Trophoblast cell (in vitro differentiated cells and primary cell): ENCODE measurements at regions not wholly inside any gene's neighbourhood (a gene's known extent, or its start where the extent isn't known, plus 50 kb on each side); places are given as distances from the start of the nearest gene placed in this dataset.
"Not testable (repeated sequence)": the region's sequence is repeated elsewhere in the genome, so short reads cannot be mapped to it uniquely, and the experiment has no call there.

Experiments
- DNase-seq, 2 donors: peaks; one replicate each; pipeline ENCODE4 v3.0.0-alpha.2; 2016
- H2AFZ ChIP-seq: 2 replicates; pipeline ENCODE4 v1.6.1; 2013; ENCODE audit warnings: low read length, moderate library complexity, mild to moderate bottlenecking; ENCODE audit not compliant: insufficient read depth, poor library complexity
- H2AK5ac ChIP-seq: 2 replicates; pipeline ENCODE4 v1.6.1; 2013; ENCODE audit warnings: mild to moderate bottlenecking, low read length
- H2BK120ac ChIP-seq: 2 replicates; pipeline ENCODE4 v1.6.1; 2013; ENCODE audit warnings: low read length, mild to moderate bottlenecking, moderate library complexity; ENCODE audit not compliant: insufficient read depth, poor library complexity
- H2BK12ac ChIP-seq: 2 replicates; pipeline ENCODE4 v1.6.1; 2013; ENCODE audit warnings: mild to moderate bottlenecking, low read length, moderate library complexity
- H2BK5ac ChIP-seq: 2 replicates; pipeline ENCODE4 v1.6.1; 2013; ENCODE audit warnings: low read length, low read depth, moderate library complexity, mild to moderate bottlenecking; ENCODE audit not compliant: poor library complexity
- H3K14ac ChIP-seq: 2 replicates; pipeline ENCODE4 v1.6.1; 2013; ENCODE audit warnings: mild to moderate bottlenecking, low read length
- H3K18ac ChIP-seq: 2 replicates; pipeline ENCODE4 v1.6.1; 2013; ENCODE audit warnings: mild to moderate bottlenecking, low read length
- H3K23ac ChIP-seq: 2 replicates; pipeline ENCODE4 v1.6.1; 2013; ENCODE audit warnings: low read length
- H3K27ac ChIP-seq: 2 replicates; pipeline ENCODE4 v1.5.1; 2013; ENCODE audit warnings: low read depth, mild to moderate bottlenecking, inconsistent platforms, low read length, moderate library complexity
- H3K27me3 ChIP-seq: 2 replicates; pipeline ENCODE4 v1.6.1; 2013; ENCODE audit warnings: inconsistent platforms, mild to moderate bottlenecking, low read length, moderate library complexity; ENCODE audit not compliant: insufficient read depth
- H3K36me3 ChIP-seq, 2 experiments: 1 replicate in 1 of 2; 2 replicates in 1 of 2; pipeline ENCODE4 v1.6.1; 2013; ENCODE audit warnings: low read length in 2 of 2, mild to moderate bottlenecking in 2 of 2, moderate library complexity in 1 of 2; ENCODE audit not compliant: insufficient read depth in 2 of 2, control insufficient read depth in 1 of 2
- H3K4ac ChIP-seq: 2 replicates; pipeline ENCODE4 v1.6.1; 2013; ENCODE audit warnings: low read depth, mild to moderate bottlenecking, low read length, moderate library complexity
- H3K4me1 ChIP-seq, 2 experiments: 1 replicate in 1 of 2; 2 replicates in 1 of 2; pipeline ENCODE4 v1.6.1; 2013; ENCODE audit warnings: low read length in 2 of 2, mild to moderate bottlenecking in 2 of 2, moderate library complexity in 1 of 2; ENCODE audit not compliant: insufficient read depth in 2 of 2, control insufficient read depth in 1 of 2
- H3K4me2 ChIP-seq: 2 replicates; pipeline ENCODE4 v1.6.1; 2013; ENCODE audit warnings: inconsistent platforms, mild to moderate bottlenecking, low read length, moderate library complexity
- H3K4me3 ChIP-seq: 2 replicates; pipeline ENCODE4 v1.5.1; 2013; ENCODE audit warnings: mild to moderate bottlenecking, low read depth, low read length, inconsistent platforms
- H3K79me1 ChIP-seq: one replicate; pipeline ENCODE4 v1.6.1; 2013; ENCODE audit warnings: low read length
- H3K79me2 ChIP-seq: 2 replicates; pipeline ENCODE4 v1.6.1; 2013; ENCODE audit warnings: low read length, mild to moderate bottlenecking; ENCODE audit not compliant: control insufficient read depth, insufficient read depth, poor library complexity
- H3K9ac ChIP-seq: 2 replicates; pipeline ENCODE4 v1.6.1; 2013; ENCODE audit warnings: mild to moderate bottlenecking, low read length
- H3K9me3 ChIP-seq: 2 replicates; pipeline ENCODE4 v1.6.1; 2013; ENCODE audit warnings: low read depth, mild to moderate bottlenecking, control low read depth, inconsistent platforms, low read length; ENCODE audit not compliant: insufficient read depth
- H4K12ac ChIP-seq: 2 replicates; pipeline ENCODE4 v1.6.1; 2013; ENCODE audit warnings: low read depth, mild to moderate bottlenecking, low read length, moderate library complexity
- H4K8ac ChIP-seq: 2 replicates; pipeline ENCODE4 v1.6.1; 2013; ENCODE audit warnings: low read depth, mild to moderate bottlenecking, low read length, moderate library complexity
- H4K91ac ChIP-seq: one replicate; pipeline ENCODE4 v1.6.1; 2013; ENCODE audit warnings: low read depth, mild to moderate bottlenecking, low read length, moderate library complexity
- WGBS: extraction: QIAGEN DNeasy Blood & Tissue Kit; methylation state at CpG from one replicate; pipeline ENCODE4 v1.1.7; 2013; ENCODE audit warnings: missing lambda C conversion rate; ENCODE audit not compliant: insufficient read length, insufficient coverage; ENCODE audit errors: extremely low coverage; 5-methylcytosine and 5-hydroxymethylcytosine counted together

GRCh38 chr2:176578292-176578691 is 309.1 kb downstream of the MTX2 start:
- DNase-seq, H3K4me2 ChIP-seq, H3K9me3 ChIP-seq, H2BK120ac ChIP-seq, H2AFZ ChIP-seq, H4K8ac ChIP-seq, H2AK5ac ChIP-seq, H3K4me3 ChIP-seq, H4K91ac ChIP-seq, H3K27me3 ChIP-seq, H3K79me1 ChIP-seq, H3K4ac ChIP-seq, H4K12ac ChIP-seq, H3K27ac ChIP-seq, H3K4me1 ChIP-seq, H3K9ac ChIP-seq, H3K36me3 ChIP-seq, H2BK5ac ChIP-seq, H3K14ac ChIP-seq, H3K23ac ChIP-seq, H2BK12ac ChIP-seq, H3K18ac ChIP-seq, H3K79me2 ChIP-seq: not testable (repeated sequence)
- WGBS, result no CpG with 5 or more reads among the region's 4 CpGs

DNA sequence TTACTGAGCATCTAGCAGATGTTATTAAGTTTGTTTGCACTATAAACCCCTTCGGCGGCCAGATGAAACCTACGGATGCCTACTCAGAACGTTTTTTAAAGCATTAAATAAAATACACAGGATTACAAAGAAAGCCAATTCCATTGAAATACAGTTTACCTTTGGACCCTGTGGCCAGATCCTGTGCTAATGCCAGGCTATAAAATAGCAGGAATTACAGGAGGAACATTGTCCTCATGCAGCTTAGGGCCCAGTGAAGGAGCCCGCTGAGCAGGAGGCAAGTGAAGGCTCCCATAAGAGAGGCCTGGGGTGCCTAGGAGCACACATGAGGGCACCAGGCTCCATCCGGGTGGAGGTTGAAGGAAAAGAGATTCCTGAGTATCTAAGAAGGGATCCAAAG is 310.4 kb downstream of the MTX2 start:
- no peaks in the 10 kb centered on the region for H3K4me1 ChIP-seq
- no peak overlapping the region for H4K91ac ChIP-seq
- H3K27ac ChIP-seq, result no peak overlapping the region
- no peaks in the 10 kb centered on the region for H3K9me3 ChIP-seq
- H3K4me2 ChIP-seq, result no peak overlapping the region
- no peak overlapping the region for H4K8ac ChIP-seq
- H2BK5ac ChIP-seq, result no peak overlapping the region
- no peak overlapping the region for H2BK12ac ChIP-seq
- H3K79me1 ChIP-seq, result no peaks in the 10 kb centered on the region
- no peak overlapping the region for H2AK5ac ChIP-seq
- H3K36me3 ChIP-seq, result no peaks in the 10 kb centered on the region
- H3K4ac ChIP-seq, result no peak overlapping the region
- no peaks in the 10 kb centered on the region for H3K27me3 ChIP-seq
- no peak overlapping the region for H3K9ac ChIP-seq
- WGBS, result no CpG with 5 or more reads among the region's 6 CpGs
- no peak overlapping the region for H3K14ac ChIP-seq
- no peak overlapping the region for H2AFZ ChIP-seq
- DNase-seq, result no peak
- no peak overlapping the region for H4K12ac ChIP-seq
- H3K79me2 ChIP-seq, result no peaks in the 10 kb centered on the region
- no peak overlapping the region for H3K18ac ChIP-seq
- no peak overlapping the region for H3K4me3 ChIP-seq
- H2BK120ac ChIP-seq, result no peak overlapping the region
- H3K23ac ChIP-seq, result no peak overlapping the region

GRCh38 chr2:176581557-176582165 is 312.4 kb downstream of the MTX2 start:
- Histone ChIP-seq H4K8ac (no peak overlapping the region), H2BK12ac (no peak overlapping the region), H3K4me1 (peaks cover 0 to 3% of the 10 kb centered on the region in 2 experiments), H3K9me3 (no peaks in the 10 kb centered on the region), H4K91ac (no peak overlapping the region), H3K14ac (no peak overlapping the region), H3K9ac (no peak overlapping the region), H3K18ac (no peak overlapping the region), H2BK120ac (no peak overlapping the region), H3K4ac (no peak overlapping the region), H3K4me3 (no peak overlapping the region), H3K79me1 (no peaks in the 10 kb centered on the region), H3K27me3 (no peaks in the 10 kb centered on the region), H3K4me2 (no peak overlapping the region), H2AK5ac (no peak overlapping the region), H3K79me2 (no peaks in the 10 kb centered on the region), H2BK5ac (no peak overlapping the region), H3K23ac (no peak overlapping the region), H2AFZ (no peak overlapping the region), H3K36me3 (no peaks in the 10 kb centered on the region), H3K27ac (no peak overlapping the region), H4K12ac (no peak overlapping the region)
- WGBS, result no CpG with 5 or more reads among the region's 4 CpGs
- DNase-seq, result peak; percentile 15 to 77

- Histone ChIP-seq H3K23ac (no peak overlapping the region), H3K27me3 (no peaks in the 10 kb centered on the region), H3K14ac (no peak overlapping the region), H3K79me2 (no peaks in the 10 kb centered on the region), H3K36me3 (no peaks in the 10 kb centered on the region), H3K4me1 (peaks cover 0 to 3% of the 10 kb centered on the region in 2 experiments), H3K9ac (no peak overlapping the region), H4K12ac (no peak overlapping the region), H2AK5ac (no peak overlapping the region), H2BK120ac (no peak overlapping the region), H2BK12ac (no peak overlapping the region), H2BK5ac (no peak overlapping the region), H3K27ac (no peak overlapping the region), H3K4me2 (no peak overlapping the region), H3K79me1 (no peaks in the 10 kb centered on the region), H3K4me3 (no peak overlapping the region), H3K4ac (no peak overlapping the region), H3K18ac (no peak overlapping the region), H3K9me3 (no peaks in the 10 kb centered on the region), H2AFZ (no peak overlapping the region), H4K8ac (no peak overlapping the region), H4K91ac (no peak overlapping the region)
- WGBS, result no CpG with 5 or more reads among the region's 2 CpGs
- no peak for DNase-seq
Measured at GRCh38 chr2:176582176-176582575, 312.9 kb downstream of the MTX2 start.
